GM23338 (cell line): ENCODE measurements at regions not wholly inside any gene's neighbourhood (a gene's known extent, or its start where the extent isn't known, plus 50 kb on each side); places are given as distances from the start of the nearest gene placed in this dataset.

Experiments used
- ATAC-seq: fragments of 200-7000 bp; cut with Tn5 transposase; 3 replicates; pipeline ENCODE4 v1.9.1; 2020
- DNase-seq: peaks from one replicate; pipeline ENCODE4 v3.0.0-alpha.2; 2015; ENCODE audit warnings: low spot score
- H2AFZ ChIP-seq: fragments of 200-600 bp; sonication (generic); 2 replicates; pipeline ENCODE4 v1.8.0; 2016; ENCODE audit warnings: antibody characterized with exemption, mild to moderate bottlenecking, moderate library complexity
- H3F3A ChIP-seq: fragments of 200-600 bp; sonication (generic); replicated peaks from 2 replicates; pipeline ENCODE4 v1.8.0; 2017; ENCODE audit warnings: antibody characterized with exemption, mixed run types, low read depth
- H3K27ac ChIP-seq: fragments of 200-600 bp; sonication (generic); 2 replicates; pipeline ENCODE4 v1.6.1; 2016; ENCODE audit warnings: low read depth
- H3K27me3 ChIP-seq: fragments of 200-600 bp; sonication (generic); 2 replicates; pipeline ENCODE4 v1.8.0; 2016; ENCODE audit warnings: mild to moderate bottlenecking, mixed run types, moderate library complexity; ENCODE audit not compliant: insufficient read depth
- H3K36me3 ChIP-seq: fragments of 200-600 bp; sonication (generic); 2 replicates; pipeline ENCODE4 v1.8.0; 2016; ENCODE audit warnings: mild to moderate bottlenecking; ENCODE audit not compliant: insufficient read depth
- H3K4me1 ChIP-seq: fragments of 200-600 bp; sonication (generic); 2 replicates; pipeline ENCODE4 v1.8.0; 2016; ENCODE audit warnings: mild to moderate bottlenecking, moderate library complexity; ENCODE audit not compliant: insufficient read depth
- H3K4me2 ChIP-seq: fragments of 200-600 bp; sonication (generic); 2 replicates; pipeline ENCODE4 v1.7.1; 2017; ENCODE audit warnings: mixed run types
- H3K4me3 ChIP-seq: fragments of 200-600 bp; sonication (generic); 2 replicates; pipeline ENCODE4 v1.6.1; 2016; ENCODE audit warnings: mixed run types
- H3K79me2 ChIP-seq: fragments of 200-600 bp; sonication (generic); replicated peaks from 2 replicates; pipeline ENCODE4 v1.8.0; 2017; ENCODE audit warnings: mild to moderate bottlenecking; ENCODE audit not compliant: insufficient read depth
- H3K9me2 ChIP-seq: fragments of 200-600 bp; sonication (generic); 2 replicates; pipeline ENCODE4 v1.8.0; 2017; ENCODE audit not compliant: insufficient read depth
- H4K20me1 ChIP-seq: fragments of 200-600 bp; sonication (generic); replicated peaks from 2 replicates; pipeline ENCODE4 v1.8.0; 2017; ENCODE audit warnings: mild to moderate bottlenecking; ENCODE audit not compliant: insufficient read depth
- H3K27ac Mint-ChIP-seq: 2 replicates; pipeline ENCODE4 v1.8.0; 2020; ENCODE audit warnings: inconsistent platforms, mild to moderate bottlenecking, moderate library complexity, mixed read lengths
- H3K27me3 Mint-ChIP-seq: 3 replicates; pipeline ENCODE4 v1.8.0; 2022; ENCODE audit warnings: low read depth, mild to moderate bottlenecking, moderate library complexity, mixed read lengths, inconsistent platforms; ENCODE audit not compliant: insufficient read depth, poor library complexity
- H3K36me3 Mint-ChIP-seq: 3 replicates; pipeline ENCODE4 v1.8.0; 2021; ENCODE audit warnings: low read depth, mild to moderate bottlenecking, inconsistent platforms, moderate library complexity, mixed read lengths
- H3K4me1 Mint-ChIP-seq: 3 replicates; pipeline ENCODE4 v1.8.0; 2020; ENCODE audit warnings: mild to moderate bottlenecking, inconsistent platforms, mixed read lengths
- H3K4me3 Mint-ChIP-seq: 3 replicates; pipeline ENCODE4 v1.8.0; 2021; ENCODE audit warnings: moderate library complexity, mild to moderate bottlenecking, inconsistent platforms, mixed read lengths
- H3K9me3 Mint-ChIP-seq: 3 replicates; pipeline ENCODE4 v1.8.0; 2020; ENCODE audit warnings: moderate library complexity, mild to moderate bottlenecking, inconsistent platforms, mixed read lengths
- CREB1 ChIP-seq: fragments of 250-450 bp; sonication (Bioruptor Pico); IDR thresholded peaks from 2 replicates; pipeline ENCODE4 v1.5.0; 2020; ENCODE audit warnings: low read depth, mild to moderate bottlenecking, moderate library complexity
- EZH2 ChIP-seq: fragments of 200-600 bp; sonication (generic); IDR thresholded peaks from one replicate; pipeline ENCODE4 v1.8.0; 2017; ENCODE audit warnings: antibody characterized with exemption, mild to moderate bottlenecking, low read depth; ENCODE audit not compliant: unreplicated experiment
- EZH2phosphoT487 ChIP-seq: fragments of 200-600 bp; sonication (generic); IDR thresholded peaks from one replicate; pipeline ENCODE4 v1.8.1; 2018; ENCODE audit warnings: antibody characterized with exemption; ENCODE audit not compliant: unreplicated experiment
- NANOG ChIP-seq: IDR thresholded peaks from 2 replicates; pipeline ENCODE4 v1.6.1; 2016; ENCODE audit warnings: antibody characterized with exemption, borderline replicate concordance
- POLR2AphosphoS5 ChIP-seq: IDR thresholded peaks from 2 replicates; pipeline ENCODE4 v1.6.1; 2016; ENCODE audit warnings: antibody characterized with exemption, low read depth
- STAT1 ChIP-seq: IDR thresholded peaks from one replicate; pipeline ENCODE4 v1.6.1; 2016; ENCODE audit warnings: antibody characterized with exemption; ENCODE audit not compliant: unreplicated experiment
- TF ChIP-seq, protein P1 (sequence below): fragments of 250-450 bp; sonication (Bioruptor Pico); IDR thresholded peaks from 2 replicates; pipeline ENCODE4 v1.5.0; 2020; ENCODE audit warnings: mild to moderate bottlenecking, moderate library complexity
- TF ChIP-seq, protein P2 (sequence below): IDR thresholded peaks from 2 replicates; pipeline ENCODE4 v1.6.1; 2016; ENCODE audit warnings: antibody characterized with exemption
- TF ChIP-seq, protein P3 (sequence below): IDR thresholded peaks from one replicate; pipeline ENCODE4 v1.6.1; 2018; ENCODE audit warnings: antibody characterized with exemption; ENCODE audit not compliant: unreplicated experiment

DNA sequence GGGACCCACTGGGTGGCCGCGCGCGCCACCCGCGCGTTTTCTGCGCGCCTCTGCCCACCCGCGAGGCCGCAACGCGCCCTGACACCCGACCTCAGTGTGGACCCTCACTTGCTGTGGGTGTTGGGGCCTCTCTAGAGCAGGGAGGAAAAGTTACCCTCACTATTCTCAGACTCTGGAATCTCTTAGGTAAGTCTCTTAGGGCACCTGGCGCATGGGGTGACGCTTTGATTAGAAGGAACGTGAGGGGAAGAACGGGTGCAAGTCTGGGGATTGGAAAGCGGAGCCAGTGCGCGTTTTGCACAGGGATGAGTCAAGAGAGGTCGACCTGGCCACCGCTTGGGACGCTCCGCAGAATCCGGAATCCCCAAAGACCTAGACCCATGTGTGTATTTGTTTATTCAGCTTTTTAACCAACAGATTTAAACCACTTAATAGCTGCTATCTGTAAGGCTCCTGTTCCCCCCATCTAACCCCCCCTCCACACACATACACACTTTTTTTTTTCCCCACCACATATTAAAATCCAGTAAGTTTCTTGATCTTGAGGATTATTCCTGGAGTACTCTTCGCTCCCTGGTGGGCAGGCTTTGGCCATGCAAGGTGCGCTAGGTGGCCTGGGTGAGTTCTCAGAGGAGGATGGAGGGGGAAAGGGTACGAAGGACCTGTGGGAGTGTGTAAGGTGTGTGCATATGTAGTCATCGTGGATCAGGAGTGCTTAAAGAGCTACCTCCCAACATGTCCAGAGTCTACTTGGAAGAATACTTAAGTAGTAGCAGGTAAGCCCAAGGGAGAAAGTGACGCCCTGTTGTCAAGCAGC lies 169.1 kb upstream of the PPP1R3A start:
- peaks cover 81% of the 10 kb centered on the region for H3K27me3 ChIP-seq

More for the DNA sequence above, 169.1 kb upstream of the PPP1R3A start:
- peak; percentile 81 for DNase-seq
- peak; percentile 6 for ATAC-seq
- TF ChIP-seq EZH2 (peak; percentile 72), CREB1 (CRISPR knock-in tag) (0 out of 2 replicates have a peak, but pooled peaks have one; percentile 3), EZH2phosphoT487 (no peak), STAT1 (no peak), POLR2AphosphoS5 (no peak), NANOG (no peak)
- TF ChIP-seq, protein P1, sequence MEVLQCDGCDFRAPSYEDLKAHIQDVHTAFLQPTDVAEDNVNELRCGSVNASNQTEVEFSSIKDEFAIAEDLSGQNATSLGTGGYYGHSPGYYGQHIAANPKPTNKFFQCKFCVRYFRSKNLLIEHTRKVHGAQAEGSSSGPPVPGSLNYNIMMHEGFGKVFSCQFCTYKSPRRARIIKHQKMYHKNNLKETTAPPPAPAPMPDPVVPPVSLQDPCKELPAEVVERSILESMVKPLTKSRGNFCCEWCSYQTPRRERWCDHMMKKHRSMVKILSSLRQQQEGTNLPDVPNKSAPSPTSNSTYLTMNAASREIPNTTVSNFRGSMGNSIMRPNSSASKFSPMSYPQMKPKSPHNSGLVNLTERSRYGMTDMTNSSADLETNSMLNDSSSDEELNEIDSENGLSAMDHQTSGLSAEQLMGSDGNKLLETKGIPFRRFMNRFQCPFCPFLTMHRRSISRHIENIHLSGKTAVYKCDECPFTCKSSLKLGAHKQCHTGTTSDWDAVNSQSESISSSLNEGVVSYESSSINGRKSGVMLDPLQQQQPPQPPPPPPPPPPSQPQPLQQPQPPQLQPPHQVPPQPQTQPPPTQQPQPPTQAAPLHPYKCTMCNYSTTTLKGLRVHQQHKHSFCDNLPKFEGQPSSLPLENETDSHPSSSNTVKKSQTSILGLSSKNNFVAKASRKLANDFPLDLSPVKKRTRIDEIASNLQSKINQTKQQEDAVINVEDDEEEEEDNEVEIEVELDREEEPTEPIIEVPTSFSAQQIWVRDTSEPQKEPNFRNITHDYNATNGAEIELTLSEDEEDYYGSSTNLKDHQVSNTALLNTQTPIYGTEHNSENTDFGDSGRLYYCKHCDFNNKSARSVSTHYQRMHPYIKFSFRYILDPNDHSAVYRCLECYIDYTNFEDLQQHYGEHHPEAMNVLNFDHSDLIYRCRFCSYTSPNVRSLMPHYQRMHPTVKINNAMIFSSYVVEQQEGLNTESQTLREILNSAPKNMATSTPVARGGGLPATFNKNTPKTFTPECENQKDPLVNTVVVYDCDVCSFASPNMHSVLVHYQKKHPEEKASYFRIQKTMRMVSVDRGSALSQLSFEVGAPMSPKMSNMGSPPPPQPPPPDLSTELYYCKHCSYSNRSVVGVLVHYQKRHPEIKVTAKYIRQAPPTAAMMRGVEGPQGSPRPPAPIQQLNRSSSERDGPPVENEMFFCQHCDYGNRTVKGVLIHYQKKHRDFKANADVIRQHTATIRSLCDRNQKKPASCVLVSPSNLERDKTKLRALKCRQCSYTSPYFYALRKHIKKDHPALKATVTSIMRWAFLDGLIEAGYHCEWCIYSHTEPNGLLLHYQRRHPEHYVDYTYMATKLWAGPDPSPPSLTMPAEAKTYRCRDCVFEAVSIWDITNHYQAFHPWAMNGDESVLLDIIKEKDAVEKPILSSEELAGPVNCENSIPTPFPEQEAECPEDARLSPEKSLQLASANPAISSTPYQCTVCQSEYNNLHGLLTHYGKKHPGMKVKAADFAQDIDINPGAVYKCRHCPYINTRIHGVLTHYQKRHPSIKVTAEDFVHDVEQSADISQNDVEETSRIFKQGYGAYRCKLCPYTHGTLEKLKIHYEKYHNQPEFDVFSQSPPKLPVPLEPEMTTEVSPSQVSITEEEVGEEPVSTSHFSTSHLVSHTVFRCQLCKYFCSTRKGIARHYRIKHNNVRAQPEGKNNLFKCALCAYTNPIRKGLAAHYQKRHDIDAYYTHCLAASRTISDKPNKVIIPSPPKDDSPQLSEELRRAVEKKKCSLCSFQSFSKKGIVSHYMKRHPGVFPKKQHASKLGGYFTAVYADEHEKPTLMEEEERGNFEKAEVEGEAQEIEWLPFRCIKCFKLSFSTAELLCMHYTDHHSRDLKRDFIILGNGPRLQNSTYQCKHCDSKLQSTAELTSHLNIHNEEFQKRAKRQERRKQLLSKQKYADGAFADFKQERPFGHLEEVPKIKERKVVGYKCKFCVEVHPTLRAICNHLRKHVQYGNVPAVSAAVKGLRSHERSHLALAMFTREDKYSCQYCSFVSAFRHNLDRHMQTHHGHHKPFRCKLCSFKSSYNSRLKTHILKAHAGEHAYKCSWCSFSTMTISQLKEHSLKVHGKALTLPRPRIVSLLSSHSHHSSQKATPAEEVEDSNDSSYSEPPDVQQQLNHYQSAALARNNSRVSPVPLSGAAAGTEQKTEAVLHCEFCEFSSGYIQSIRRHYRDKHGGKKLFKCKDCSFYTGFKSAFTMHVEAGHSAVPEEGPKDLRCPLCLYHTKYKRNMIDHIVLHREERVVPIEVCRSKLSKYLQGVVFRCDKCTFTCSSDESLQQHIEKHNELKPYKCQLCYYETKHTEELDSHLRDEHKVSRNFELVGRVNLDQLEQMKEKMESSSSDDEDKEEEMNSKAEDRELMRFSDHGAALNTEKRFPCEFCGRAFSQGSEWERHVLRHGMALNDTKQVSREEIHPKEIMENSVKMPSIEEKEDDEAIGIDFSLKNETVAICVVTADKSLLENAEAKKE (CRISPR knock-in tag) = no peak
- TF ChIP-seq, protein P2, sequence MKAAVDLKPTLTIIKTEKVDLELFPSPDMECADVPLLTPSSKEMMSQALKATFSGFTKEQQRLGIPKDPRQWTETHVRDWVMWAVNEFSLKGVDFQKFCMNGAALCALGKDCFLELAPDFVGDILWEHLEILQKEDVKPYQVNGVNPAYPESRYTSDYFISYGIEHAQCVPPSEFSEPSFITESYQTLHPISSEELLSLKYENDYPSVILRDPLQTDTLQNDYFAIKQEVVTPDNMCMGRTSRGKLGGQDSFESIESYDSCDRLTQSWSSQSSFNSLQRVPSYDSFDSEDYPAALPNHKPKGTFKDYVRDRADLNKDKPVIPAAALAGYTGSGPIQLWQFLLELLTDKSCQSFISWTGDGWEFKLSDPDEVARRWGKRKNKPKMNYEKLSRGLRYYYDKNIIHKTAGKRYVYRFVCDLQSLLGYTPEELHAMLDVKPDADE = no peak
- TF ChIP-seq, protein P3, sequence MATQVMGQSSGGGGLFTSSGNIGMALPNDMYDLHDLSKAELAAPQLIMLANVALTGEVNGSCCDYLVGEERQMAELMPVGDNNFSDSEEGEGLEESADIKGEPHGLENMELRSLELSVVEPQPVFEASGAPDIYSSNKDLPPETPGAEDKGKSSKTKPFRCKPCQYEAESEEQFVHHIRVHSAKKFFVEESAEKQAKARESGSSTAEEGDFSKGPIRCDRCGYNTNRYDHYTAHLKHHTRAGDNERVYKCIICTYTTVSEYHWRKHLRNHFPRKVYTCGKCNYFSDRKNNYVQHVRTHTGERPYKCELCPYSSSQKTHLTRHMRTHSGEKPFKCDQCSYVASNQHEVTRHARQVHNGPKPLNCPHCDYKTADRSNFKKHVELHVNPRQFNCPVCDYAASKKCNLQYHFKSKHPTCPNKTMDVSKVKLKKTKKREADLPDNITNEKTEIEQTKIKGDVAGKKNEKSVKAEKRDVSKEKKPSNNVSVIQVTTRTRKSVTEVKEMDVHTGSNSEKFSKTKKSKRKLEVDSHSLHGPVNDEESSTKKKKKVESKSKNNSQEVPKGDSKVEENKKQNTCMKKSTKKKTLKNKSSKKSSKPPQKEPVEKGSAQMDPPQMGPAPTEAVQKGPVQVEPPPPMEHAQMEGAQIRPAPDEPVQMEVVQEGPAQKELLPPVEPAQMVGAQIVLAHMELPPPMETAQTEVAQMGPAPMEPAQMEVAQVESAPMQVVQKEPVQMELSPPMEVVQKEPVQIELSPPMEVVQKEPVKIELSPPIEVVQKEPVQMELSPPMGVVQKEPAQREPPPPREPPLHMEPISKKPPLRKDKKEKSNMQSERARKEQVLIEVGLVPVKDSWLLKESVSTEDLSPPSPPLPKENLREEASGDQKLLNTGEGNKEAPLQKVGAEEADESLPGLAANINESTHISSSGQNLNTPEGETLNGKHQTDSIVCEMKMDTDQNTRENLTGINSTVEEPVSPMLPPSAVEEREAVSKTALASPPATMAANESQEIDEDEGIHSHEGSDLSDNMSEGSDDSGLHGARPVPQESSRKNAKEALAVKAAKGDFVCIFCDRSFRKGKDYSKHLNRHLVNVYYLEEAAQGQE = no peak
- Histone ChIP-seq H3K79me2 (no peaks in the 10 kb centered on the region), H3K4me1 (peaks cover 13% of the 10 kb centered on the region), H4K20me1 (no peaks in the 10 kb centered on the region), H3K4me2 (peak overlapping the region; percentile 93), H3K9me2 (no peaks in the 10 kb centered on the region), H3K27ac (no peak overlapping the region), H3K36me3 (no peaks in the 10 kb centered on the region), H3F3A (no peaks in the 10 kb centered on the region; the same call in 1 of the 2 replicates), H2AFZ (no peak overlapping the region), H3K4me3 (peak overlapping the region; percentile 66)
- Mint-ChIP-seq H3K9me3 (no peaks in the 10 kb centered on the region; the same call in 2 of the 3 replicates), H3K27ac (no peak overlapping the region), H3K36me3 (no peaks in the 10 kb centered on the region; the same call in 2 of the 3 replicates), H3K4me3 (peak overlapping the region; percentile 92), H3K27me3 (peaks cover 52% of the 10 kb centered on the region), H3K4me1 (peaks cover 19% of the 10 kb centered on the region)
